K562 (cell line): ENCODE measurements at regions not wholly inside any gene's neighbourhood (a gene's known extent, or its start where the extent isn't known, plus 50 kb on each side); places are given as distances from the start of the nearest gene placed in this dataset.

ENCODE experiments used
- ATAC-seq: fragments of 200-7000 bp; cut with Tn5 transposase; 3 replicates; pipeline ENCODE4 v1.9.1; 2020; ENCODE audit warnings: moderate library complexity
- BruUV-seq: library from RNA; stranded (reverse); fragments of 400-500 nt; replicated peaks from 2 replicates; lab custom pipeline; 2021; lab: Mats Ljungman, UMichigan
- CTCF ChIA-PET: fragments of 300-600 bp; formaldehyde crosslinking; extraction: SDS; loops from one replicate; lab custom pipeline; 2021; ENCODE audit warnings: low intra/inter-chr PET ratio; lab: Yijun Ruan, JAX
- POLR2A ChIA-PET: fragments of 300-600, 350-650 bp; sonication (Branson Sonifier 250); formaldehyde crosslinking; extraction: SDS; loops from one replicate; lab custom pipeline; 2021; ENCODE audit warnings: antibody characterized with exemption, inconsistent platforms; lab: Yijun Ruan, JAX
- DNase-seq, 4 experiments: peaks; one replicate each; pipeline versions ENCODE4 v3.0.0 to v3.0.0-alpha.2; 2011 to 2018; ENCODE audit warnings: low spot score in 3 of 4, mixed read lengths in 3 of 4; ENCODE audit errors: extremely low read depth in 1 of 4
- FAIRE-seq: peaks from 2 replicates; lab custom pipeline; 2011; peaks lifted over from hg19 to GRCh38; lab: Jason Lieb, UNC
- H2AFZ ChIP-seq: 2 replicates; pipeline ENCODE4 v1.6.0; 2011; ENCODE audit warnings: low read depth, low read length, control low read depth, inconsistent platforms
- H3K27ac ChIP-seq: fragments of 200-600 bp; 3 replicates; pipeline ENCODE4 v1.8.0; 2011; ENCODE audit warnings: low read depth, mild to moderate bottlenecking, control low read depth, inconsistent platforms, low read length, moderate library complexity, mixed read lengths; ENCODE audit errors: extremely low read depth
- H3K27me3 ChIP-seq, 2 experiments: fragments of 300-600 bp in 1 of 2; 2 replicates in 1 of 2; 3 replicates in 1 of 2; pipeline versions ENCODE4 v1.6.0 to v1.8.0; 2011; ENCODE audit warnings: inconsistent platforms in 2 of 2, low read length in 2 of 2, mild to moderate bottlenecking in 1 of 2, mixed read lengths in 1 of 2, moderate library complexity in 1 of 2; ENCODE audit not compliant: control insufficient read depth in 2 of 2, insufficient read depth in 2 of 2
- H3K36me3 ChIP-seq: fragments of 300-600 bp; 3 replicates; pipeline ENCODE4 v1.8.0; 2011; ENCODE audit warnings: mild to moderate bottlenecking, low read length, inconsistent platforms; ENCODE audit not compliant: control insufficient read depth, insufficient read depth
- H3K4me1 ChIP-seq, 2 experiments: fragments of 200-600 bp in 1 of 2; replicated peaks in 1 of 2; 2 replicates in 1 of 2; 3 replicates in 1 of 2; pipeline versions ENCODE4 v1.5.1 to v1.8.0; 2011; ENCODE audit warnings: inconsistent platforms in 2 of 2, low read length in 2 of 2, mild to moderate bottlenecking in 1 of 2, mixed read lengths in 1 of 2, moderate library complexity in 1 of 2; ENCODE audit not compliant: control insufficient read depth in 2 of 2, insufficient read depth in 2 of 2
- H3K4me2 ChIP-seq: 2 replicates; pipeline ENCODE4 v1.6.1; 2011; ENCODE audit warnings: low read length, control low read depth, inconsistent platforms, mixed read lengths; ENCODE audit not compliant: insufficient read depth
- H3K4me3 ChIP-seq: fragments of 200-600 bp; sonication (generic), shearing (Covaris generic); 2 replicates; pipeline ENCODE4 v1.5.1; 2016; ENCODE audit warnings: control low read depth, inconsistent platforms
- H3K79me2 ChIP-seq: fragments of 200-600 bp; 3 replicates; pipeline ENCODE4 v1.8.0; 2011; ENCODE audit warnings: low read length, inconsistent platforms; ENCODE audit not compliant: control insufficient read depth, insufficient read depth
- H3K9ac ChIP-seq, 2 experiments: 2 replicates each; pipeline versions ENCODE4 v1.6.0 to v1.6.1; 2011; ENCODE audit warnings: low read depth in 2 of 2, low read length in 2 of 2, control low read depth in 1 of 2, inconsistent platforms in 1 of 2, mild to moderate bottlenecking in 1 of 2, mixed read lengths in 1 of 2; ENCODE audit not compliant: insufficient read depth in 1 of 2
- H3K9me1 ChIP-seq: one replicate; pipeline ENCODE4 v1.6.0; 2011; ENCODE audit warnings: inconsistent platforms, mild to moderate bottlenecking, low read length, moderate library complexity; ENCODE audit not compliant: control insufficient read depth, insufficient read depth
- H3K9me3 ChIP-seq: replicated peaks from 2 replicates; pipeline ENCODE4 v1.5.1; 2011; ENCODE audit warnings: low read depth, low read length, inconsistent platforms; ENCODE audit not compliant: control insufficient read depth, insufficient read depth
- H4K20me1 ChIP-seq: replicated peaks from 2 replicates; pipeline ENCODE4 v1.6.1; 2011; ENCODE audit warnings: low read length, inconsistent platforms, mixed read lengths; ENCODE audit not compliant: control insufficient read depth, insufficient read depth
- ADNP ChIP-seq: fragments of 200-800 bp; sonication (Bioruptor generic); IDR thresholded peaks from 2 replicates; pipeline ENCODE4 v1.6.1; 2016; ENCODE audit warnings: missing genetic modification characterization, missing compliant biosample characterization
- BCOR ChIP-seq: fragments of 450-650 bp; IDR thresholded peaks from 2 replicates; pipeline ENCODE4 v1.6.1; 2016
- CBX3 ChIP-seq, 2 experiments: IDR thresholded peaks; 1 replicate in 1 of 2; 2 replicates in 1 of 2; pipeline ENCODE4 v1.6.1; 2012; ENCODE audit warnings: inconsistent platforms in 2 of 2, low read length in 2 of 2, borderline replicate concordance in 1 of 2, control low read depth in 1 of 2
- CBX8 ChIP-seq: fragments of 200-600 bp; sonication (generic); IDR thresholded peaks from 2 replicates; pipeline ENCODE4 v1.6.1; 2012; ENCODE audit warnings: borderline replicate concordance, mixed run types, low read depth, mild to moderate bottlenecking, moderate library complexity, mixed read lengths, low read length, control low read depth, inconsistent platforms; ENCODE audit not compliant: poor library complexity, severe bottlenecking; ENCODE audit errors: extremely low read depth
- CHD1 ChIP-seq: fragments of 200-600 bp; sonication (generic); IDR thresholded peaks from one replicate; pipeline ENCODE4 v1.6.1; 2012; ENCODE audit warnings: mild to moderate bottlenecking, moderate library complexity, low read length, inconsistent platforms
- DDX20 ChIP-seq: fragments of 450-650 bp; IDR thresholded peaks from 2 replicates; pipeline ENCODE4 v1.6.1; 2016; ENCODE audit warnings: missing genetic modification characterization, low read depth, mild to moderate bottlenecking, missing compliant biosample characterization, moderate library complexity
- GABPB1 ChIP-seq: sonication (generic); formaldehyde crosslinking; IDR thresholded peaks from 2 replicates; pipeline ENCODE4 v1.8.0; 2022; ENCODE audit warnings: mild to moderate bottlenecking, missing genetic modification reagents
- GMEB1 ChIP-seq: fragments of 250-450 bp; sonication (Bioruptor Pico); IDR thresholded peaks from 2 replicates; pipeline ENCODE4 v1.4.0; 2020; ENCODE audit warnings: mild to moderate bottlenecking
- NCOA2 ChIP-seq, 2 experiments: fragments of 450-650 bp; IDR thresholded peaks; 2 replicates each; pipeline ENCODE4 v1.6.1; 2018; ENCODE audit warnings: mild to moderate bottlenecking in 2 of 2, moderate library complexity in 1 of 2; ENCODE audit not compliant: partially characterized antibody in 2 of 2
- NCOA4 ChIP-seq: fragments of 450-650 bp; IDR thresholded peaks from 2 replicates; pipeline ENCODE4 v1.6.1; 2018; ENCODE audit warnings: mild to moderate bottlenecking; ENCODE audit not compliant: partially characterized antibody
- POLR2H ChIP-seq: IDR thresholded peaks from 2 replicates; pipeline ENCODE4 v1.6.1; 2016; ENCODE audit warnings: missing genetic modification characterization, low read depth, mild to moderate bottlenecking, control low read depth, missing compliant biosample characterization, moderate library complexity
- RFX7 ChIP-seq: fragments of 250-450 bp; sonication (Bioruptor Pico); IDR thresholded peaks from 2 replicates; pipeline ENCODE4 v1.5.1; 2021; ENCODE audit warnings: mild to moderate bottlenecking
- SAFB2 ChIP-seq: fragments of 200-400 bp; formaldehyde crosslinking; IDR thresholded peaks from 2 replicates; pipeline ENCODE4 v1.6.1; 2018; ENCODE audit warnings: borderline replicate concordance, low read length, low read depth, moderate library complexity; ENCODE audit not compliant: severe bottlenecking
- SFPQ ChIP-seq: fragments of 200-400 bp; formaldehyde crosslinking; IDR thresholded peaks from 2 replicates; pipeline ENCODE4 v1.6.1; 2017; ENCODE audit warnings: mild to moderate bottlenecking, low read depth, low read length, moderate library complexity
- SMARCA4 ChIP-seq: fragments of 450-650 bp; IDR thresholded peaks from 2 replicates; pipeline ENCODE4 v1.6.1; 2016
- TFAM ChIP-seq: fragments of 250-450 bp; sonication (Bioruptor Pico); conservative IDR thresholded peaks from 2 replicates; pipeline ENCODE4 v1.5.0; 2021; ENCODE audit warnings: mild to moderate bottlenecking, moderate library complexity
- ZFX ChIP-seq: sonication (generic); formaldehyde crosslinking; IDR thresholded peaks from 2 replicates; pipeline ENCODE4 v1.8.0; 2022; ENCODE audit warnings: mild to moderate bottlenecking, missing genetic modification reagents, moderate library complexity
- ZNF282 ChIP-seq: sonication (generic); formaldehyde crosslinking; IDR thresholded peaks from 2 replicates; pipeline ENCODE4 v1.8.1; 2023; ENCODE audit warnings: missing genetic modification reagents
- ZNF696 ChIP-seq: fragments of 250-450 bp; sonication (Bioruptor Pico); conservative IDR thresholded peaks from 2 replicates; pipeline ENCODE4 v1.4.0; 2020; ENCODE audit warnings: mild to moderate bottlenecking, moderate library complexity
- WGBS: fragments of 100-300 bp; shearing (Covaris generic); methylation state at CpG from one replicate; pipeline ENCODE4 v1.1.6; 2016; ENCODE audit warnings: low coverage, mixed read lengths; ENCODE audit not compliant: insufficient coverage; ENCODE audit errors: missing lambda C conversion rate; 5-methylcytosine and 5-hydroxymethylcytosine counted together
- in situ Hi-C: fragments of 300-500 bp; cut with MboI; formaldehyde crosslinking; loops from 4 replicates; pipeline ENCODE4 v1.15.0; 2018; ENCODE audit warnings: inconsistent platforms, mixed read lengths
- intact Hi-C: fragments of 100-400 bp; cut with micrococcal nuclease; formaldehyde crosslinking; loops from 2 replicates; pipeline ENCODE4 v1.14.2; 2022

- Histone ChIP-seq H3K4me1 (no peaks in the 10 kb centered on the region), H3K9me3 (no peaks in the 10 kb centered on the region), H3K4me3 (no peak overlapping the region), H3K27ac (no peak overlapping the region), H3K79me2 (no peaks in the 10 kb centered on the region), H3K27me3 (no peaks in the 10 kb centered on the region), H3K36me3 (no peaks in the 10 kb centered on the region), H3K9ac (no peak overlapping the region), H4K20me1 (no peaks in the 10 kb centered on the region), H2AFZ (no peak overlapping the region), H3K4me2 (no peak overlapping the region), H3K9me1 (no peaks in the 10 kb centered on the region)
- no peak for ATAC-seq
- intact Hi-C loops, result no loop called here
- POLR2A ChIA-PET, result interaction anchor here (0.6 kb wide), 1 partner anchor 24 kb away, joined by 3 read pairs; no protein-coding TSS in a partner anchor
- no TSS peak for BruUV-seq
- CTCF ChIA-PET, result no interaction called here
- DNase-seq, result no peak
- in situ Hi-C loops, result no loop called here
- TF ChIP-seq CBX3 (IDR thresholded peaks at IDR 0.05; ENCODE audit: borderline replicate concordance in 1 of 2, low read length in 2 of 2) (no peak), TFAM (CRISPR knock-in tag) (no peak), NCOA2 (IDR thresholded peaks at IDR 0.05; ENCODE audit: partially characterized antibody in 2 of 2) (no peak), GABPB1 (CRISPR knock-in tag) (no peak), SMARCA4 (no peak), GMEB1 (CRISPR knock-in tag) (no peak), ZNF696 (CRISPR knock-in tag) (no peak), ADNP (tag) (no peak), RFX7 (CRISPR knock-in tag) (no peak), ZFX (CRISPR knock-in tag) (no peak), SFPQ (no peak), ZNF282 (CRISPR knock-in tag) (no peak), CHD1 (no peak), SAFB2 (no peak), BCOR (no peak), CBX8 (no peak), NCOA4 (no peak), DDX20 (tag) (no peak), POLR2H (tag) (no peak)
- FAIRE-seq, result no peak
- 41% methylated on average over 4 of the region's 4 CpGs for WGBS
Measured at GRCh38 chr15:95594496-95594895, 736.0 kb upstream of the NR2F2 start.
